Medulla oblongata (tissue), 1 donor: ENCODE measurements at regions not wholly inside any gene's neighbourhood (a gene's known extent, or its start where the extent isn't known, plus 50 kb on each side); places are given as distances from the start of the nearest gene placed in this dataset.

Experiments used
- DNase-seq: peaks from one replicate; pipeline ENCODE4 v3.0.0-alpha.2; 2015; ENCODE audit errors: extremely low spot score

GRCh38 chr20:6693178-6693807 lies 74.2 kb upstream of the BMP2 start:
- no peak for DNase-seq

- DNase-seq, result no peak
These were observed 74.8 kb upstream of the BMP2 start for GRCh38 chr20:6692566-6693173.

GRCh38 chr20:6691516-6691915 lies 76.0 kb upstream of the BMP2 start:
- no peak for DNase-seq

GRCh38 chr20:6689339-6689973 lies 78.0 kb upstream of the BMP2 start:
- DNase-seq, result no peak

GRCh38 chr20:6686171-6686570 lies 81.3 kb upstream of the BMP2 start:
- no peak for DNase-seq

GRCh38 chr20:6685626-6686025 lies 81.9 kb upstream of the BMP2 start:
- DNase-seq, result no peak

- DNase-seq, result no peak
These were observed 82.3 kb upstream of the BMP2 start for GRCh38 chr20:6685181-6685582.

GRCh38 chr20:6683021-6683977 lies 84.2 kb upstream of the BMP2 start:
- peak; percentile 7 for DNase-seq

- no peak for DNase-seq
These were observed 86.6 kb upstream of the BMP2 start for GRCh38 chr20:6680854-6681253.

GRCh38 chr20:6680441-6680840 lies 87.0 kb upstream of the BMP2 start:
- no peak for DNase-seq

GRCh38 chr20:6679086-6679485 lies 88.4 kb upstream of the BMP2 start:
- no peak for DNase-seq

- DNase-seq, result no peak
These were observed 89.4 kb upstream of the BMP2 start for GRCh38 chr20:6678101-6678500.

GRCh38 chr20:6674831-6675230 lies 92.7 kb upstream of the BMP2 start:
- no peak for DNase-seq

- no peak for DNase-seq
These were observed 94.4 kb upstream of the BMP2 start for GRCh38 chr20:6673071-6673470.

- DNase-seq, result no peak
These were observed 95.7 kb upstream of the BMP2 start for GRCh38 chr20:6671829-6672228.

GRCh38 chr20:6668546-6668945 lies 98.9 kb upstream of the BMP2 start:
- DNase-seq, result no peak

- no peak for DNase-seq
These were observed 101.7 kb upstream of the BMP2 start for GRCh38 chr20:6665621-6666355.

- DNase-seq, result no peak
These were observed 102.3 kb upstream of the BMP2 start for GRCh38 chr20:6665161-6665560.

GRCh38 chr20:6664574-6664973 lies 102.9 kb upstream of the BMP2 start:
- no peak for DNase-seq

- no peak for DNase-seq
These were observed 103.6 kb upstream of the BMP2 start for GRCh38 chr20:6663751-6664388.

GRCh38 chr20:6663104-6663503 lies 104.4 kb upstream of the BMP2 start:
- no peak for DNase-seq
